OCI-LY3 (cell line): ENCODE measurements at regions not wholly inside any gene's neighbourhood (a gene's known extent, or its start where the extent isn't known, plus 50 kb on each side); places are given as distances from the start of the nearest gene placed in this dataset.

ENCODE experiments used
- H2AFZ ChIP-seq: fragments of 200-600, 300-600 bp; shearing (Covaris generic); 2 replicates; pipeline ENCODE4 v1.6.0; 2014; ENCODE audit warnings: antibody characterized with exemption, low read depth, low read length
- H3K27ac ChIP-seq: fragments of 200-600, 300-600 bp; sonication (generic); 2 replicates; pipeline ENCODE4 v1.5.1; 2014; ENCODE audit warnings: mild to moderate bottlenecking, low read length, moderate library complexity, mixed read lengths
- H3K27me3 ChIP-seq: fragments of 200-600, 300-600 bp; sonication (generic); 2 replicates; pipeline ENCODE4 v1.6.1; 2014; ENCODE audit warnings: low read depth, low read length, mixed read lengths
- H3K36me3 ChIP-seq: fragments of 200-600, 300-600 bp; sonication (generic); replicated peaks from 2 replicates; pipeline ENCODE3; 2014; ENCODE audit warnings: low read depth, low read length, mixed read lengths
- H3K4me1 ChIP-seq: fragments of 300-600, 200-600 bp; sonication (generic); 2 replicates; pipeline ENCODE4 v1.6.1; 2014; ENCODE audit warnings: low read length, mixed read lengths
- H3K4me2 ChIP-seq: fragments of 200-600, 300-600 bp; sonication (generic); 2 replicates; pipeline ENCODE4 v1.6.1; 2014; ENCODE audit warnings: low read length, mixed read lengths
- H3K4me3 ChIP-seq: fragments of 300-600, 200-600 bp; sonication (generic); 2 replicates; pipeline ENCODE4 v1.5.1; 2014; ENCODE audit warnings: antibody characterized with exemption, mild to moderate bottlenecking, low read length, moderate library complexity
- H3K79me2 ChIP-seq: fragments of 300-600, 200-600 bp; shearing (Covaris generic); 2 replicates; pipeline ENCODE4 v1.6.1; 2014; ENCODE audit warnings: mild to moderate bottlenecking, low read length, mixed read lengths
- H3K9ac ChIP-seq: fragments of 300-600, 200-600 bp; shearing (Covaris generic); 2 replicates; pipeline ENCODE4 v1.6.0; 2014; ENCODE audit warnings: mild to moderate bottlenecking, low read length, moderate library complexity
- H3K9me3 ChIP-seq: fragments of 200-600, 300-600 bp; shearing (Covaris generic); 2 replicates; pipeline ENCODE4 v1.6.1; 2014; ENCODE audit warnings: low read length, mixed read lengths; ENCODE audit not compliant: insufficient read depth
- H4K20me1 ChIP-seq: fragments of 200-600, 300-600 bp; sonication (generic); 2 replicates; pipeline ENCODE4 v1.6.1; 2016; ENCODE audit warnings: low read length, mixed read lengths; ENCODE audit not compliant: insufficient read depth
- CTCF ChIP-seq: fragments of 200-600, 300-600 bp; sonication (generic); IDR thresholded peaks from 2 replicates; pipeline ENCODE4 v1.5.1; 2014; ENCODE audit warnings: antibody characterized with exemption, low read length, low read depth
- EZH2phosphoT487 ChIP-seq: fragments of 200-600 bp; shearing (Covaris generic); IDR thresholded peaks from 2 replicates; pipeline ENCODE4 v1.6.1; 2018; ENCODE audit warnings: antibody characterized with exemption, mixed run types, low read depth

GRCh38 chr5:74942622-74943286, 76.6 kb upstream of the FAM169A start:
- peaks cover 11% of the 10 kb centered on the region for H3K27me3 ChIP-seq
- no peak overlapping the region for H3K9ac ChIP-seq
- no peak for TF ChIP-seq CTCF
- no peak for TF ChIP-seq EZH2phosphoT487
- no peaks in the 10 kb centered on the region for H4K20me1 ChIP-seq
- H3K4me3 ChIP-seq, result no peak overlapping the region
- H3K4me1 ChIP-seq, result peaks cover 3% of the 10 kb centered on the region; the same call in 1 of the 2 replicates
- H3K4me2 ChIP-seq, result no peak overlapping the region
- no peaks in the 10 kb centered on the region for H3K79me2 ChIP-seq
- no peak overlapping the region for H3K27ac ChIP-seq
- H3K36me3 ChIP-seq, result no peaks in the 10 kb centered on the region
- no peaks in the 10 kb centered on the region for H3K9me3 ChIP-seq
- no peak overlapping the region for H2AFZ ChIP-seq

GRCh38 chr5:74940782-74941353, 74.7 kb upstream of the FAM169A start:
- TF ChIP-seq EZH2phosphoT487 (no peak), CTCF (no peak)
- H3K27me3 ChIP-seq, result peaks cover 4% of the 10 kb centered on the region
- H3K36me3 ChIP-seq, result no peaks in the 10 kb centered on the region
- no peak overlapping the region for H3K27ac ChIP-seq
- H3K79me2 ChIP-seq, result no peaks in the 10 kb centered on the region
- H3K4me2 ChIP-seq, result no peak overlapping the region
- H4K20me1 ChIP-seq, result no peaks in the 10 kb centered on the region
- no peaks in the 10 kb centered on the region for H3K9me3 ChIP-seq
- H3K4me1 ChIP-seq, result peaks cover 3% of the 10 kb centered on the region; the same call in 1 of the 2 replicates
- no peak overlapping the region for H2AFZ ChIP-seq
- H3K4me3 ChIP-seq, result no peak overlapping the region
- H3K9ac ChIP-seq, result no peak overlapping the region

- no peaks in the 10 kb centered on the region for H3K4me1 ChIP-seq
- H2AFZ ChIP-seq, result no peak overlapping the region
- no peak overlapping the region for H3K9ac ChIP-seq
- no peak overlapping the region for H3K27ac ChIP-seq
- H3K9me3 ChIP-seq, result no peaks in the 10 kb centered on the region
- no peak overlapping the region for H3K4me3 ChIP-seq
- H3K27me3 ChIP-seq, result no peaks in the 10 kb centered on the region; the same call in 1 of the 2 replicates
- H3K36me3 ChIP-seq, result no peaks in the 10 kb centered on the region
- no peak for TF ChIP-seq CTCF
- no peak for TF ChIP-seq EZH2phosphoT487
- no peak overlapping the region for H3K4me2 ChIP-seq
- H3K79me2 ChIP-seq, result no peaks in the 10 kb centered on the region
- H4K20me1 ChIP-seq, result no peaks in the 10 kb centered on the region
Observed at GRCh38 chr5:74938250-74938933, 72.2 kb upstream of the FAM169A start.

GRCh38 chr5:74935752-74936091, 69.5 kb upstream of the FAM169A start:
- no peaks in the 10 kb centered on the region for H3K36me3 ChIP-seq
- no peak overlapping the region for H3K9ac ChIP-seq
- H3K9me3 ChIP-seq, result no peaks in the 10 kb centered on the region
- no peak overlapping the region for H3K27ac ChIP-seq
- no peaks in the 10 kb centered on the region for H3K4me1 ChIP-seq
- H3K4me3 ChIP-seq, result no peak overlapping the region
- H3K4me2 ChIP-seq, result no peak overlapping the region
- H3K79me2 ChIP-seq, result no peaks in the 10 kb centered on the region
- H2AFZ ChIP-seq, result no peak overlapping the region
- no peaks in the 10 kb centered on the region for H3K27me3 ChIP-seq
- no peaks in the 10 kb centered on the region for H4K20me1 ChIP-seq
- TF ChIP-seq CTCF (no peak), EZH2phosphoT487 (no peak)
